B cell (primary cell): ENCODE measurements at regions not wholly inside any gene's neighbourhood (a gene's known extent, or its start where the extent isn't known, plus 50 kb on each side); places are given as distances from the start of the nearest gene placed in this dataset.

ENCODE experiments used
- ATAC-seq: fragments of 200-7000 bp; cut with Tn5 transposase; one replicate; pipeline ENCODE4 v1.10.0; 2021; ENCODE audit warnings: low read depth, mild to moderate bottlenecking, moderate number of reproducible peaks, moderate library complexity
- CTCF ChIA-PET: fragments of 350-600 bp; sonication (Branson Sonifier 250); formaldehyde crosslinking; loops from one replicate; lab custom pipeline; 2021; ENCODE audit warnings: antibody characterized with exemption, inconsistent platforms; lab: Charles Lee
- POLR2A ChIA-PET: fragments of 350-600 bp; sonication (Branson Sonifier 250); formaldehyde crosslinking; loops from one replicate; lab custom pipeline; 2021; ENCODE audit warnings: antibody characterized with exemption; lab: Charles Lee
- DNase-seq: peaks from one replicate; pipeline ENCODE4 v3.0.0; 2013
- H2AFZ ChIP-seq: 2 replicates; pipeline ENCODE4 v1.6.1; 2012; ENCODE audit warnings: mild to moderate bottlenecking, low read depth, low read length; ENCODE audit not compliant: insufficient read depth, poor library complexity, severe bottlenecking
- H3K27ac ChIP-seq, 2 donors: 1 replicate in 1 of 2; 2 replicates in 1 of 2; pipeline ENCODE4 v1.5.1; 2012 to 2013; ENCODE audit warnings: low read length in 2 of 2, mild to moderate bottlenecking in 2 of 2, moderate library complexity in 1 of 2
- H3K27me3 ChIP-seq, 4 experiments: fragments of 200-600 bp in 1 of 4; sonication (generic) in 1 of 4; replicated peaks in 1 of 4; 1 replicate in 2 of 4; 2 replicates in 2 of 4; pipeline versions ENCODE4 v1.6.1 to v1.7.0; 2013 to 2016; ENCODE audit warnings: low read length in 3 of 4, mild to moderate bottlenecking in 2 of 4, mixed read lengths in 1 of 4, moderate library complexity in 1 of 4; ENCODE audit not compliant: insufficient read depth in 4 of 4, control insufficient read depth in 3 of 4; ENCODE audit errors: control extremely low read depth in 1 of 4
- H3K36me3 ChIP-seq, 2 experiments: replicated peaks in 1 of 2; 1 replicate in 1 of 2; 2 replicates in 1 of 2; pipeline versions ENCODE4 v1.6.1 to v1.7.1; 2013; ENCODE audit warnings: low read length in 1 of 2; ENCODE audit not compliant: insufficient read depth in 2 of 2, control insufficient read depth in 1 of 2; ENCODE audit errors: control extremely low read depth in 1 of 2, extremely low read depth in 1 of 2
- H3K4me1 ChIP-seq, 2 donors: fragments of 200-600 bp in 1 of 2; sonication (generic) in 1 of 2; 1 replicate in 1 of 2; 2 replicates in 1 of 2; pipeline versions ENCODE4 v1.5.1 to v1.6.1; 2013 to 2017; ENCODE audit warnings: low read length in 2 of 2; ENCODE audit not compliant: control insufficient read depth in 2 of 2, insufficient read depth in 2 of 2
- H3K4me2 ChIP-seq: replicated peaks from 2 replicates; pipeline ENCODE3; 2012; ENCODE audit warnings: mild to moderate bottlenecking, low read depth, low read length; ENCODE audit not compliant: poor library complexity, severe bottlenecking
- H3K4me3 ChIP-seq, 5 experiments: fragments of 200-600 bp in 1 of 5; sonication (generic) in 1 of 5; 1 replicate in 3 of 5; 2 replicates in 2 of 5; pipeline versions ENCODE4 v1.5.1 to v1.7.0; 2011 to 2016; ENCODE audit warnings: low read length in 4 of 5, mild to moderate bottlenecking in 4 of 5, low read depth in 2 of 5, control low read depth in 1 of 5, moderate library complexity in 1 of 5; ENCODE audit not compliant: insufficient read depth in 1 of 5; ENCODE audit errors: control extremely low read depth in 1 of 5, extremely low read depth in 1 of 5
- H3K79me2 ChIP-seq: fragments of 200-600 bp; sonication (generic); one replicate; pipeline ENCODE4 v1.6.0; 2016; ENCODE audit warnings: low read length; ENCODE audit not compliant: control insufficient read depth, insufficient read depth
- H3K9ac ChIP-seq: fragments of 200-600 bp; sonication (generic); 2 replicates; pipeline ENCODE4 v1.6.1; 2017; ENCODE audit warnings: mild to moderate bottlenecking, low read length, moderate library complexity
- H3K9me3 ChIP-seq, 3 donors: one replicate each; pipeline versions ENCODE4 v1.6.1 to v1.7.1; 2013; ENCODE audit warnings: low read length in 2 of 3; ENCODE audit not compliant: control insufficient read depth in 2 of 3, insufficient read depth in 1 of 3; ENCODE audit errors: control extremely low read depth in 1 of 3
- H4K20me1 ChIP-seq: 2 replicates; pipeline ENCODE4 v1.6.0; 2012; ENCODE audit warnings: mild to moderate bottlenecking, low read length; ENCODE audit not compliant: insufficient read depth, control insufficient read depth, poor library complexity, severe bottlenecking
- H3K27ac Mint-ChIP-seq: one replicate; pipeline ENCODE4 v1.8.0; 2021; ENCODE audit warnings: mixed read lengths
- H3K27me3 Mint-ChIP-seq: one replicate; pipeline ENCODE4 v1.8.0; 2021; ENCODE audit warnings: mixed read lengths
- H3K4me1 Mint-ChIP-seq: one replicate; pipeline ENCODE4 v1.8.0; 2021; ENCODE audit warnings: mixed read lengths
- H3K4me3 Mint-ChIP-seq: one replicate; pipeline ENCODE4 v1.8.0; 2021; ENCODE audit warnings: mixed read lengths
- H3K9me3 Mint-ChIP-seq: one replicate; pipeline ENCODE4 v1.8.0; 2022; ENCODE audit warnings: mixed read lengths; ENCODE audit not compliant: insufficient read depth
- EZH2 ChIP-seq: IDR thresholded peaks from 2 replicates; pipeline ENCODE4 v1.6.1; 2012; ENCODE audit warnings: borderline replicate concordance, low read depth, mild to moderate bottlenecking, moderate library complexity, low read length; ENCODE audit not compliant: insufficient read depth, poor library complexity, severe bottlenecking
- WGBS: methylation state at CpG from one replicate; pipeline ENCODE4 v1.1.5; 2013; ENCODE audit warnings: missing lambda C conversion rate; ENCODE audit not compliant: insufficient coverage; 5-methylcytosine and 5-hydroxymethylcytosine counted together
- intact Hi-C: fragments of 100-400 bp; cut with micrococcal nuclease; formaldehyde crosslinking; loops from one replicate; pipeline ENCODE4 v1.10.0; 2022
- TF ChIP-seq, protein P1 (sequence below): fragments of 200-600 bp; IDR thresholded peaks from one replicate; pipeline ENCODE4 v1.8.0; 2022; ENCODE audit warnings: antibody characterized with exemption, mild to moderate bottlenecking

DNA sequence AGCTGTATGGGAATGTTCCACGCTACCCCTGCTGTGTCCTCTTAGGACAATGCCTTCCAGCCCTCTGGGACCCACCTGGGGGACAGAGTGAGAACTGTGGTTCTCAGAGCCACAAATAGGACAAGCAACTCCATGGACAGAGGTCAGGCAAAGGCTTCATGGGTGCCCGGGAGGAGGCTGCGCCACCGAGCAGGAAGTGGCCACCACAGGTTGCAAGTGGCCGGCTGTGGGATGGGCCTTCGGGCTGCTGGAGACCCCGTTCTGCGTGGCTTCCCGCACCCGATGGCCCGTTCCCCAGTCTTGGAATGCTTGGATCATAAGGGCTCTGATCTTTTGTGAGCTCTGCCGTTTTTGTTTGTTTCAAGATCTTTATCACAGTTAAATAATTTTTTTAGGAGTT is 118.8 kb downstream of the BOD1 start:
- Histone ChIP-seq H3K4me1 (no peaks in the 10 kb centered on the region), H3K79me2 (no peaks in the 10 kb centered on the region), H3K36me3 (no peaks in the 10 kb centered on the region), H4K20me1 (no peaks in the 10 kb centered on the region), H3K4me3 (no peak overlapping the region), H2AFZ (no peak overlapping the region), H3K9ac (no peak overlapping the region), H3K4me2 (no peak overlapping the region), H3K9me3 (peaks cover 0 to 7% (median 0%) of the 10 kb centered on the region in 3 donors), H3K27me3 (no peaks in the 10 kb centered on the region), H3K27ac (no peak overlapping the region)
- H3K4me3 Mint-ChIP-seq = no peak overlapping the region
- H3K27ac Mint-ChIP-seq = no peak overlapping the region
- no peaks in the 10 kb centered on the region for H3K9me3 Mint-ChIP-seq
- ChIA-PET POLR2A (no interaction called here), CTCF (no interaction called here)
- intact Hi-C loops = no loop called here
- 95% methylated on average over 11 of the region's 12 CpGs for WGBS
- TF ChIP-seq, protein P1, sequence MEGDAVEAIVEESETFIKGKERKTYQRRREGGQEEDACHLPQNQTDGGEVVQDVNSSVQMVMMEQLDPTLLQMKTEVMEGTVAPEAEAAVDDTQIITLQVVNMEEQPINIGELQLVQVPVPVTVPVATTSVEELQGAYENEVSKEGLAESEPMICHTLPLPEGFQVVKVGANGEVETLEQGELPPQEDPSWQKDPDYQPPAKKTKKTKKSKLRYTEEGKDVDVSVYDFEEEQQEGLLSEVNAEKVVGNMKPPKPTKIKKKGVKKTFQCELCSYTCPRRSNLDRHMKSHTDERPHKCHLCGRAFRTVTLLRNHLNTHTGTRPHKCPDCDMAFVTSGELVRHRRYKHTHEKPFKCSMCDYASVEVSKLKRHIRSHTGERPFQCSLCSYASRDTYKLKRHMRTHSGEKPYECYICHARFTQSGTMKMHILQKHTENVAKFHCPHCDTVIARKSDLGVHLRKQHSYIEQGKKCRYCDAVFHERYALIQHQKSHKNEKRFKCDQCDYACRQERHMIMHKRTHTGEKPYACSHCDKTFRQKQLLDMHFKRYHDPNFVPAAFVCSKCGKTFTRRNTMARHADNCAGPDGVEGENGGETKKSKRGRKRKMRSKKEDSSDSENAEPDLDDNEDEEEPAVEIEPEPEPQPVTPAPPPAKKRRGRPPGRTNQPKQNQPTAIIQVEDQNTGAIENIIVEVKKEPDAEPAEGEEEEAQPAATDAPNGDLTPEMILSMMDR = no peak
- TF ChIP-seq EZH2 = no peak
- ATAC-seq (no peak), DNase-seq (no peak)
- H3K4me1 Mint-ChIP-seq = no peaks in the 10 kb centered on the region
- peaks cover 6% of the 10 kb centered on the region for H3K27me3 Mint-ChIP-seq

DNA sequence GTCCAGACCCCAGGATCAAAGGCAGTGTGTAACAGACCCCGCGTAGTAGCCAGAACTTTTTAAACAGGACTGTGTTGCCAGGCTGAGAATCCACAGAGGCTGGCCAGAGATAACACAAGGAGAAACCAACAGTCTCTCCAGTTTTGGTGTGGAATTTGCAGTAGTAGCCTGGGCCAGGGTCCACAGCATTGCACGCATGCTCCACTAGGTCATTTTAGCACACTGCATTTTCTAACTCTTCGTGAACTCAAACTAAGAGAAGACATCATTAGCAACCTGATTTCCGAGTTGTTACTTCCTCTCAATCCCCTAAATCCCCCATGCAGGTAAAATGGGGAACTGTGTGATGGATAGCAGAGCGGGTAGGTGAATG is 119.6 kb downstream of the BOD1 start:
- no peaks in the 10 kb centered on the region for H3K4me1 Mint-ChIP-seq
- peaks cover 0 to 2% (median 0%) of the 10 kb centered on the region in 3 donors for H3K9me3 ChIP-seq
- H3K79me2 ChIP-seq = no peaks in the 10 kb centered on the region
- no peak overlapping the region for H3K27ac ChIP-seq
- no peak for ATAC-seq
- no peak for TF ChIP-seq EZH2
- TF ChIP-seq, protein P1 = no peak
- H3K4me1 ChIP-seq = no peaks in the 10 kb centered on the region
- intact Hi-C loops = no loop called here
- ChIA-PET CTCF (no interaction called here), POLR2A (no interaction called here)
- H3K4me3 ChIP-seq = no peak overlapping the region
- no peaks in the 10 kb centered on the region for H4K20me1 ChIP-seq
- DNase-seq = no peak
- WGBS = 95% methylated on average over 3 of the region's 6 CpGs
- H3K36me3 ChIP-seq = no peaks in the 10 kb centered on the region
- H3K27ac Mint-ChIP-seq = no peak overlapping the region
- no peak overlapping the region for H3K4me3 Mint-ChIP-seq
- H3K9me3 Mint-ChIP-seq = no peaks in the 10 kb centered on the region
- H3K27me3 Mint-ChIP-seq = peaks cover 10% of the 10 kb centered on the region
- H3K9ac ChIP-seq = no peak overlapping the region
- no peaks in the 10 kb centered on the region for H3K27me3 ChIP-seq
- no peak overlapping the region for H3K4me2 ChIP-seq
- no peak overlapping the region for H2AFZ ChIP-seq
